GM12878 (cell line): ENCODE measurements at regions not wholly inside any gene's neighbourhood (a gene's known extent, or its start where the extent isn't known, plus 50 kb on each side); places are given as distances from the start of the nearest gene placed in this dataset.

Experiments
- ATAC-seq: fragments of 200-7000 bp; cut with Tn5 transposase; 3 replicates; pipeline ENCODE4 v1.9.1; 2020; ENCODE audit warnings: mild to moderate bottlenecking, moderate library complexity
- BruUV-seq: library from RNA; stranded (reverse); fragments of 400-500 nt; replicated peaks from 2 replicates; lab custom pipeline; 2021; lab: Mats Ljungman, UMichigan
- CTCF ChIA-PET: fragments of 300-600 bp; sonication (Branson Sonifier 250); formaldehyde crosslinking; extraction: SDS; loops from one replicate; lab custom pipeline; 2021; ENCODE audit warnings: inconsistent platforms; lab: Yijun Ruan, JAX
- POLR2A ChIA-PET: fragments of 350-600 bp; formaldehyde crosslinking; extraction: SDS; loops from one replicate; lab custom pipeline; 2021; ENCODE audit warnings: inconsistent platforms; lab: Charles Lee
- RAD21 ChIA-PET: fragments of 300-600 bp; sonication (Branson Sonifier 250); formaldehyde crosslinking; loops from one replicate; lab custom pipeline; 2023; ENCODE audit warnings: antibody characterized with exemption; ENCODE audit not compliant: unreplicated experiment; lab: Charles Lee
- SMC1A ChIA-PET: fragments of 300-600 bp; sonication (Branson Sonifier 250); formaldehyde crosslinking; loops from one replicate; lab custom pipeline; 2023; ENCODE audit not compliant: unreplicated experiment, uncharacterized antibody; lab: Charles Lee
- DNase-seq: peaks from one replicate; pipeline ENCODE4 v3.0.0-alpha.2; 2011; ENCODE audit warnings: low read depth, low spot score
- FAIRE-seq: peaks from 3 replicates; lab custom pipeline; 2011; peaks lifted over from hg19 to GRCh38; lab: Jason Lieb, UNC
- H2AFZ ChIP-seq: 2 replicates; pipeline ENCODE4 v1.6.0; 2011; ENCODE audit warnings: low read depth, low read length, control low read depth; ENCODE audit not compliant: control insufficient read depth
- H3K27ac ChIP-seq: 2 replicates; pipeline ENCODE4 v1.5.1; 2011; ENCODE audit warnings: control low read depth; ENCODE audit not compliant: control insufficient read depth, insufficient read depth
- H3K27me3 ChIP-seq, 2 experiments: replicated peaks in 1 of 2; 2 replicates each; pipeline versions ENCODE4 v1.6.0 to v1.6.1; 2011; ENCODE audit warnings: low read length in 1 of 2; ENCODE audit not compliant: control insufficient read depth in 2 of 2, insufficient read depth in 2 of 2
- H3K36me3 ChIP-seq, 2 experiments: 2 replicates each; pipeline ENCODE4 v1.5.1; 2011; ENCODE audit warnings: low read length in 1 of 2; ENCODE audit not compliant: control insufficient read depth in 2 of 2, insufficient read depth in 2 of 2
- H3K4me1 ChIP-seq: 2 replicates; pipeline ENCODE4 v1.6.1; 2011; ENCODE audit warnings: mild to moderate bottlenecking, low read length, moderate library complexity, mixed read lengths; ENCODE audit not compliant: control insufficient read depth, insufficient read depth
- H3K4me2 ChIP-seq: 2 replicates; pipeline ENCODE4 v1.6.0; 2011; ENCODE audit warnings: control low read depth; ENCODE audit not compliant: control insufficient read depth, insufficient read depth
- H3K4me3 ChIP-seq: fragments of 200-600 bp; sonication (generic); 2 replicates; pipeline ENCODE4 v1.5.1; 2016
- H3K79me2 ChIP-seq: 2 replicates; pipeline ENCODE4 v1.6.0; 2011; ENCODE audit warnings: low read length; ENCODE audit not compliant: control insufficient read depth, insufficient read depth
- H3K9ac ChIP-seq: 2 replicates; pipeline ENCODE4 v1.8.0; 2011; ENCODE audit warnings: low read length, control low read depth, mixed read lengths; ENCODE audit not compliant: control insufficient read depth, insufficient read depth
- H3K9me3 ChIP-seq: replicated peaks from 3 replicates; pipeline ENCODE4 v1.5.1; 2011; ENCODE audit warnings: mild to moderate bottlenecking, low read length; ENCODE audit not compliant: control insufficient read depth, insufficient read depth
- H4K20me1 ChIP-seq: 2 replicates; pipeline ENCODE4 v1.6.0; 2011; ENCODE audit not compliant: control insufficient read depth, insufficient read depth
- BCL11A ChIP-seq: IDR thresholded peaks from 2 replicates; pipeline ENCODE4 v1.6.1; 2011; ENCODE audit warnings: low read depth, low read length
- E2F8 ChIP-seq: fragments of 450-650 bp; IDR thresholded peaks from 2 replicates; pipeline ENCODE4 v1.6.1; 2018; ENCODE audit warnings: mild to moderate bottlenecking, low read depth, moderate library complexity; ENCODE audit not compliant: partially characterized antibody
- EED ChIP-seq: sonication (generic); IDR thresholded peaks from 2 replicates; pipeline ENCODE4 v1.6.1; 2016; ENCODE audit warnings: antibody characterized with exemption, low read depth
- FOXM1 ChIP-seq: IDR thresholded peaks from 2 replicates; pipeline ENCODE4 v1.6.1; 2012; ENCODE audit warnings: low read depth, mild to moderate bottlenecking, inconsistent platforms, low read length, moderate library complexity
- HDAC2 ChIP-seq: fragments of 200-600 bp; sonication (generic); IDR thresholded peaks from 2 replicates; pipeline ENCODE4 v1.6.1; 2017
- HDAC6 ChIP-seq: fragments of 200-600 bp; sonication (generic); IDR thresholded peaks from one replicate; pipeline ENCODE4 v1.8.0; 2017; ENCODE audit warnings: antibody characterized with exemption; ENCODE audit not compliant: unreplicated experiment
- HSF1 ChIP-seq: fragments of 150-350 bp; IDR thresholded peaks from 2 replicates; pipeline ENCODE4 v1.6.1; 2014; ENCODE audit warnings: mild to moderate bottlenecking, low read depth, low read length
- NFIC ChIP-seq: IDR thresholded peaks from 2 replicates; pipeline ENCODE4 v1.6.1; 2012; ENCODE audit warnings: low read depth, mild to moderate bottlenecking, inconsistent platforms, low read length, moderate library complexity
- NKRF ChIP-seq: fragments of 450-650 bp; conservative IDR thresholded peaks from 2 replicates; pipeline ENCODE4 v1.6.1; 2017; ENCODE audit warnings: mild to moderate bottlenecking, moderate library complexity
- NR2F1 ChIP-seq: fragments of 450-650 bp; conservative IDR thresholded peaks from 2 replicates; pipeline ENCODE4 v1.6.1; 2017; ENCODE audit warnings: mild to moderate bottlenecking
- PML ChIP-seq: IDR thresholded peaks from 2 replicates; pipeline ENCODE4 v1.6.1; 2012; ENCODE audit warnings: low read length, inconsistent platforms
- RELB ChIP-seq: fragments of 450-650 bp; IDR thresholded peaks from 2 replicates; pipeline ENCODE4 v1.6.1; 2017; ENCODE audit warnings: low read depth, mild to moderate bottlenecking, moderate library complexity
- SMARCA5 ChIP-seq: fragments of 450-650 bp; IDR thresholded peaks from 2 replicates; pipeline ENCODE4 v1.6.1; 2017; ENCODE audit warnings: mild to moderate bottlenecking
- SMC3 ChIP-seq: IDR thresholded peaks from 2 replicates; pipeline ENCODE4 v1.6.1; 2011; ENCODE audit warnings: low read length, improper control_type of control experiment, borderline replicate concordance
- USF2 ChIP-seq: IDR thresholded peaks from 2 replicates; pipeline ENCODE4 v1.6.1; 2011; ENCODE audit warnings: low read depth, low read length, improper control_type of control experiment, borderline replicate concordance
- YY1 ChIP-seq: IDR thresholded peaks from 2 replicates; pipeline ENCODE4 v1.6.1; 2011; ENCODE audit warnings: low read depth, mild to moderate bottlenecking, low read length
- WGBS: methylation state at CpG from one replicate; pipeline ENCODE4 v1.1.6; 2016; ENCODE audit warnings: low lambda C conversion rate; ENCODE audit not compliant: insufficient replicate concordance, insufficient coverage; ENCODE audit errors: missing lambda C conversion rate; 5-methylcytosine and 5-hydroxymethylcytosine counted together
- in situ Hi-C: fragments of 300-500 bp; cut with MboI; formaldehyde crosslinking; loops from 9 replicates; pipeline ENCODE4 v1.14.3; 2018; ENCODE audit warnings: mixed read lengths
- intact Hi-C: fragments of 100-400 bp; cut with micrococcal nuclease; formaldehyde crosslinking; loops from one replicate; pipeline ENCODE4 v1.14.2; 2022; ENCODE audit not compliant: unreplicated experiment

GRCh38 chr5:24923400-24923799 lies 278.6 kb upstream of the CDH10 start:
- no peak for FAIRE-seq
- RAD21 ChIA-PET = no interaction called here
- TF ChIP-seq HDAC6 (no peak), HDAC2 (no peak), RELB (no peak), FOXM1 (no peak), PML (no peak), NFIC (no peak), SMARCA5 (no peak), BCL11A (no peak), YY1 (no peak), E2F8 (no peak), NKRF (no peak), NR2F1 (no peak), USF2 (no peak), HSF1 (no peak), EED (no peak), SMC3 (no peak)

More at GRCh38 chr5:24923400-24923799, 278.6 kb upstream of the CDH10 start:
- no peak for ATAC-seq
- Histone ChIP-seq H3K27me3 (no peaks in the 10 kb centered on the region), H3K4me1 (no peaks in the 10 kb centered on the region), H3K27ac (no peak overlapping the region), H3K4me3 (no peak overlapping the region), H3K9ac (no peak overlapping the region), H3K79me2 (no peaks in the 10 kb centered on the region), H2AFZ (no peak overlapping the region), H3K36me3 (no peaks in the 10 kb centered on the region), H3K4me2 (no peak overlapping the region), H4K20me1 (no peaks in the 10 kb centered on the region), H3K9me3 (no peaks in the 10 kb centered on the region)
- in situ Hi-C loops (no loop called here), intact Hi-C loops (no loop called here)
- ChIA-PET CTCF (interaction anchor here (1.2 kb wide), 2 partner anchors 8 to 20 kb away, joined by 3 to 4 read pairs; no protein-coding TSS in a partner anchor), SMC1A (no interaction called here), POLR2A (interaction anchor here (0.8 kb wide), 1 partner anchor 21 kb away, joined by 3 read pairs; no protein-coding TSS in a partner anchor)
- WGBS = 56% methylated on average over 3 of the region's 3 CpGs
- no TSS peak for BruUV-seq
- DNase-seq = no peak
